ENCODE measurements at regions not wholly inside any gene's neighbourhood (a gene's known extent, or its start where the extent isn't known, plus 50 kb on each side); places are given as distances from the start of the nearest gene placed in this dataset.

DNA sequence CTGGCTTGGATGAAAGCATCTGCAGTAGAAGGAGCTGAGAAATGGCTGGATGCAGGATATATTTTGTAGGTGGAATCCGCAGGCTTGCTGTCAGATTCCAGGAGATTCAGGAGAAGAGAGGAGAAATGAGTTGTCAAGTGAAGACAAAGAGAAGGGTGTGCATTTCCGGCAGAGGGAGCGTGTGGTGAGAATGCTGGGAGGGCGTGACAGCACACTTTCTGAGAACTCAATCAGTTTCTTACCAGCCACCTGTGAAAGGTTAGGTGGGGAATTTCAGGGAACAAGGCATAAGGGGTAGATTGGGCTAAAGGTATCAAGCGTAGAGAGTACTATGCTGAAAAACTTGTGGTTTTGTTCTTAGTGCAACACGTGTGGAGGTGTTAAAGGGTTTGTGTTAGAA is 199.3 kb upstream of the ANKH start:
- TF ChIP-seq, protein P1, sequence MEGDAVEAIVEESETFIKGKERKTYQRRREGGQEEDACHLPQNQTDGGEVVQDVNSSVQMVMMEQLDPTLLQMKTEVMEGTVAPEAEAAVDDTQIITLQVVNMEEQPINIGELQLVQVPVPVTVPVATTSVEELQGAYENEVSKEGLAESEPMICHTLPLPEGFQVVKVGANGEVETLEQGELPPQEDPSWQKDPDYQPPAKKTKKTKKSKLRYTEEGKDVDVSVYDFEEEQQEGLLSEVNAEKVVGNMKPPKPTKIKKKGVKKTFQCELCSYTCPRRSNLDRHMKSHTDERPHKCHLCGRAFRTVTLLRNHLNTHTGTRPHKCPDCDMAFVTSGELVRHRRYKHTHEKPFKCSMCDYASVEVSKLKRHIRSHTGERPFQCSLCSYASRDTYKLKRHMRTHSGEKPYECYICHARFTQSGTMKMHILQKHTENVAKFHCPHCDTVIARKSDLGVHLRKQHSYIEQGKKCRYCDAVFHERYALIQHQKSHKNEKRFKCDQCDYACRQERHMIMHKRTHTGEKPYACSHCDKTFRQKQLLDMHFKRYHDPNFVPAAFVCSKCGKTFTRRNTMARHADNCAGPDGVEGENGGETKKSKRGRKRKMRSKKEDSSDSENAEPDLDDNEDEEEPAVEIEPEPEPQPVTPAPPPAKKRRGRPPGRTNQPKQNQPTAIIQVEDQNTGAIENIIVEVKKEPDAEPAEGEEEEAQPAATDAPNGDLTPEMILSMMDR (IDR thresholded peaks at IDR 0.05; ENCODE audit: low read length): no peak
- TF ChIP-seq EZH2phosphoT487 (IDR thresholded peaks at IDR 0.05; ENCODE audit: low read length): no peak
- no peak for TF ChIP-seq EZH2 (optimal IDR thresholded peaks at IDR 0.05; ENCODE audit: low read depth, low read length)

Measured in MM.1S (cell line).